Activated CD4-positive, alpha-beta T cell treated with anti-CD3 and anti-CD28 coated beads, Interleukin-2, amount 50 U/mL, for 48 hours (primary cell): ENCODE measurements at regions not wholly inside any gene's neighbourhood (a gene's known extent, or its start where the extent isn't known, plus 50 kb on each side); places are given as distances from the start of the nearest gene placed in this dataset.
"Not testable (repeated sequence)": the region's sequence is repeated elsewhere in the genome, so short reads cannot be mapped to it uniquely, and the experiment has no call there.

Experiments
- DNase-seq, 2 experiments: peaks; one replicate each; pipeline ENCODE4 v3.0.0-alpha.2; 2020

GRCh38 chr12:9543341-9543740, 64.4 kb downstream of the KLRB1 start:
- not testable (repeated sequence) for DNase-seq

- not testable (repeated sequence) for DNase-seq
Observed at GRCh38 chr12:9542827-9543226, 64.9 kb downstream of the KLRB1 start.

- DNase-seq, result not testable (repeated sequence)
Observed at GRCh38 chr12:9515925-9516324, 91.8 kb downstream of the KLRB1 start.

- not testable (repeated sequence) for DNase-seq
Observed at GRCh38 chr12:9512695-9513094, 95.0 kb downstream of the KLRB1 start.

- DNase-seq, result not testable (repeated sequence)
Observed at GRCh38 chr12:9510392-9511011, 97.2 kb downstream of the KLRB1 start.

GRCh38 chr12:9509464-9510161, 98.1 kb downstream of the KLRB1 start:
- no peak for DNase-seq

- no peak for DNase-seq
Observed at GRCh38 chr12:9506746-9507145, 101.0 kb downstream of the KLRB1 start.

- DNase-seq, result not testable (repeated sequence)
Observed at GRCh38 chr12:9503384-9503783, 104.3 kb downstream of the KLRB1 start.

- DNase-seq, result not testable (repeated sequence)
Observed at GRCh38 chr12:9502845-9503244, 104.9 kb downstream of the KLRB1 start.

- not testable (repeated sequence) for DNase-seq
Observed at GRCh38 chr12:9493325-9493724, 114.4 kb downstream of the KLRB1 start.

- not testable (repeated sequence) for DNase-seq
Observed at GRCh38 chr12:9481289-9481688, 126.4 kb downstream of the KLRB1 start.

- DNase-seq, result not testable (repeated sequence)
Observed at GRCh38 chr12:9474197-9474596, 133.5 kb downstream of the KLRB1 start.

GRCh38 chr12:9473638-9474037, 134.1 kb downstream of the KLRB1 start:
- not testable (repeated sequence) for DNase-seq

GRCh38 chr12:9471501-9471900, 136.2 kb downstream of the KLRB1 start:
- not testable (repeated sequence) for DNase-seq

- not testable (repeated sequence) for DNase-seq
Observed at GRCh38 chr12:9470367-9470766, 137.3 kb downstream of the KLRB1 start.

GRCh38 chr12:9469956-9470355, 137.8 kb downstream of the KLRB1 start:
- not testable (repeated sequence) for DNase-seq

- not testable (repeated sequence) for DNase-seq
Observed at GRCh38 chr12:9469463-9469862, 138.3 kb downstream of the KLRB1 start.

- peak in 1 of 2 experiments; percentile 33 for DNase-seq
Observed at GRCh38 chr12:9468998-9469397, 138.7 kb downstream of the KLRB1 start.

GRCh38 chr12:9468144-9468543, 139.6 kb downstream of the KLRB1 start:
- DNase-seq, result not testable (repeated sequence)

GRCh38 chr12:9464408-9464807, 143.3 kb downstream of the KLRB1 start:
- no peak for DNase-seq

GRCh38 chr12:9455516-9455915, 152.2 kb downstream of the KLRB1 start:
- not testable (repeated sequence) for DNase-seq

GRCh38 chr12:9454021-9454420, 153.7 kb downstream of the KLRB1 start:
- not testable (repeated sequence) for DNase-seq

GRCh38 chr12:9450127-9450567, 157.6 kb downstream of the KLRB1 start:
- not testable (repeated sequence) for DNase-seq

- DNase-seq, result not testable (repeated sequence)
Observed at GRCh38 chr12:9449657-9450126, 158.0 kb downstream of the KLRB1 start.
